ENCODE measurements at regions not wholly inside any gene's neighbourhood (a gene's known extent, or its start where the extent isn't known, plus 50 kb on each side); places are given as distances from the start of the nearest gene placed in this dataset.

GRCh38 chr2:103293742-103294077 is 531.9 kb downstream of the TMEM182 start:
- intact Hi-C loops (cut with micrococcal nuclease) = no loop called here

GRCh38 chr2:103294420-103294819 is 532.6 kb downstream of the TMEM182 start:
- Mint-ChIP-seq H3K9me3 (no peaks in the 10 kb centered on the region), H3K4me3 (no peak overlapping the region)
- intact Hi-C loops (cut with micrococcal nuclease) = no loop called here

More at GRCh38 chr2:103293742-103294077, 531.9 kb downstream of the TMEM182 start:
- H3K4me1 Mint-ChIP-seq (ENCODE audit: low read depth) = no peaks in the 10 kb centered on the region
- no peaks in the 10 kb centered on the region for H3K36me3 Mint-ChIP-seq (ENCODE audit: low read depth)
- H3K9me3 Mint-ChIP-seq = no peaks in the 10 kb centered on the region
- no peak overlapping the region for H3K27ac Mint-ChIP-seq
- H3K4me3 Mint-ChIP-seq = no peak overlapping the region
- peaks cover 6% of the 10 kb centered on the region for H3K27me3 Mint-ChIP-seq (ENCODE audit: insufficient read depth)
- no peak for DNase-seq (ENCODE audit: low spot score)

DNA sequence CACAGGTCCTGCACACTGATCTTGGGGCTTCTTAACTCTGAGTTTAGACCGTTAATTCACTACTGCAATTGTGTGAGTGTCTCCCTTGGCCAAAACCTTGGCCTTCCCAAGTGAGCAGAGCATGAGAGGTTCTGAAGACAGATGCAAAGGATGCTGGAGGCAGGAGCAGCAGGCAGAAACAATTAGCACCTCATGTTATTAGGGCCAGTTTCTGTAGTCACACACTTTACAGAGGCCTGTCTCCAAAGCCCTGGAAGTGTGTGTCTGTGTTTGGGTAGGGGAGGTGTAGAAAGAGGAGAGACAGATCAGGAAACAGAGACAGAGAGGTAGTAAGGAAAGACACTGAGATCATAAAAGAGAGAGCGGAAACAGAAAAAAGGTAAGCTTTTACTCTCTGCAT is 533.8 kb downstream of the TMEM182 start:
- Mint-ChIP-seq H3K4me3 (no peak overlapping the region), H3K9me3 (no peaks in the 10 kb centered on the region), H3K27me3 (ENCODE audit: insufficient read depth) (peaks cover 6% of the 10 kb centered on the region), H3K4me1 (ENCODE audit: low read depth) (no peaks in the 10 kb centered on the region), H3K36me3 (ENCODE audit: low read depth) (no peaks in the 10 kb centered on the region), H3K27ac (no peak overlapping the region)
- intact Hi-C loops (cut with micrococcal nuclease) = no loop called here
- DNase-seq (ENCODE audit: low spot score) = no peak

More at GRCh38 chr2:103294420-103294819, 532.6 kb downstream of the TMEM182 start:
- no peaks in the 10 kb centered on the region for H3K36me3 Mint-ChIP-seq (ENCODE audit: low read depth)
- H3K4me1 Mint-ChIP-seq (ENCODE audit: low read depth) = no peaks in the 10 kb centered on the region
- no peak overlapping the region for H3K27ac Mint-ChIP-seq
- no peak for DNase-seq (ENCODE audit: low spot score)
- H3K27me3 Mint-ChIP-seq (ENCODE audit: insufficient read depth) = peaks cover 6% of the 10 kb centered on the region

GRCh38 chr2:103324671-103325070 is 562.8 kb downstream of the TMEM182 start:
- intact Hi-C loops (cut with micrococcal nuclease) = no loop called here
- Mint-ChIP-seq H3K4me3 (no peak overlapping the region), H3K27ac (no peak overlapping the region), H3K9me3 (no peaks in the 10 kb centered on the region), H3K4me1 (ENCODE audit: low read depth) (no peaks in the 10 kb centered on the region), H3K27me3 (ENCODE audit: insufficient read depth) (no peaks in the 10 kb centered on the region), H3K36me3 (ENCODE audit: low read depth) (no peaks in the 10 kb centered on the region)
- no peak for DNase-seq (ENCODE audit: low spot score)

- DNase-seq (ENCODE audit: low spot score) = no peak
- Mint-ChIP-seq H3K9me3 (no peaks in the 10 kb centered on the region), H3K36me3 (ENCODE audit: low read depth) (no peaks in the 10 kb centered on the region), H3K27me3 (ENCODE audit: insufficient read depth) (no peaks in the 10 kb centered on the region), H3K27ac (no peak overlapping the region), H3K4me1 (ENCODE audit: low read depth) (no peaks in the 10 kb centered on the region), H3K4me3 (no peak overlapping the region)
- intact Hi-C loops (cut with micrococcal nuclease) = no loop called here
Measured at GRCh38 chr2:103327386-103327785, 565.6 kb downstream of the TMEM182 start.

DNA sequence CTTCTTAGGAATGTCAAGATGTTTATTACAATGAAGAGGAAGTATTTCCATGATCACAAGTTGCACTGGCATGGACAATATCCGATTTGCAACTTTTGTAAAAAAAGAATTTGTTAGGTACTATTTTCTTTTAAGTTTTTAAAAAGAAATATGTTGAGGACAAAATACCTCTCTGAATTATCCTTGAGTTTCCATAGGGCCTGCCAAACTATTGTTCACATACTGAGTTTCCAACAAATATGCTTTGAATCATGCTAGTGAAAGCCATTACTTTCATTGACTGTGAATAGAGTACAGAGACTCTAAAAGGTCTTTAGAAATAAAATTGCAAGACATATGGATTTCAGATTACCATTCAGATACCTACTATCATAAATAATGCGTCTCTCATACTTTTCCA is 566.1 kb downstream of the TMEM182 start:
- H3K27ac Mint-ChIP-seq = no peak overlapping the region
- intact Hi-C loops (cut with micrococcal nuclease) = no loop called here

GRCh38 chr2:103335403-103335802 is 573.6 kb downstream of the TMEM182 start:
- H3K4me3 Mint-ChIP-seq = no peak overlapping the region
- H3K27ac Mint-ChIP-seq = no peak overlapping the region
- H3K4me1 Mint-ChIP-seq (ENCODE audit: low read depth) = no peaks in the 10 kb centered on the region
- no peaks in the 10 kb centered on the region for H3K27me3 Mint-ChIP-seq (ENCODE audit: insufficient read depth)
- no peak for DNase-seq (ENCODE audit: low spot score)
- H3K36me3 Mint-ChIP-seq (ENCODE audit: low read depth) = no peaks in the 10 kb centered on the region
- no peaks in the 10 kb centered on the region for H3K9me3 Mint-ChIP-seq
- intact Hi-C loops (cut with micrococcal nuclease) = no loop called here

More for the DNA sequence above, 566.1 kb downstream of the TMEM182 start:
- no peaks in the 10 kb centered on the region for H3K36me3 Mint-ChIP-seq (ENCODE audit: low read depth)
- H3K27me3 Mint-ChIP-seq (ENCODE audit: insufficient read depth) = no peaks in the 10 kb centered on the region
- no peaks in the 10 kb centered on the region for H3K4me1 Mint-ChIP-seq (ENCODE audit: low read depth)
- H3K9me3 Mint-ChIP-seq = no peaks in the 10 kb centered on the region
- no peak for DNase-seq (ENCODE audit: low spot score)
- no peak overlapping the region for H3K4me3 Mint-ChIP-seq

- no peaks in the 10 kb centered on the region for H3K9me3 Mint-ChIP-seq
- no peaks in the 10 kb centered on the region for H3K36me3 Mint-ChIP-seq (ENCODE audit: low read depth)
- intact Hi-C loops (cut with micrococcal nuclease) = no loop called here
- H3K4me1 Mint-ChIP-seq (ENCODE audit: low read depth) = no peaks in the 10 kb centered on the region
- H3K27me3 Mint-ChIP-seq (ENCODE audit: insufficient read depth) = no peaks in the 10 kb centered on the region
- DNase-seq (ENCODE audit: low spot score) = no peak
- H3K4me3 Mint-ChIP-seq = no peak overlapping the region
- no peak overlapping the region for H3K27ac Mint-ChIP-seq
Measured at GRCh38 chr2:103338819-103339218, 577.0 kb downstream of the TMEM182 start.

DNA sequence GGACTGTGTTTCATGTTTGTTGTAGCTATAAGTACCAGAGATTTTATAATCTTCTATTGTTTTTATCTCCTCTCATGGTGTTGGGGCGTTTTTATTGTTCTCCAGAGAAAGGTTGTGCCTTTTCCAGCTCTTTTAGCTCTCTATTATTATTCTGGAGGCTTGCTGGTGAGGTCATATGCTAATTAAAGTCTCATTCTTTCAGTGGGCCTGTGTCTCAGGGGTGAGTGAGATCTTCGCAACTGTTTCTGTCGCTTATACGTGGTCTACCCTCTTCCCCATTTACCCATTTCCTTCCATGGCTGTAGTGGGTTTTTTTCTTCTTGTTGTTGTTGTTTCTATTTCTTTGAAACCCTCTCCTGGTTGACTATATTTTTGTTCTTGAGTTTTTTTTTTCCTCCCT is 584.9 kb downstream of the TMEM182 start:
- Mint-ChIP-seq H3K36me3 (ENCODE audit: low read depth) (no peaks in the 10 kb centered on the region), H3K4me1 (ENCODE audit: low read depth) (no peaks in the 10 kb centered on the region), H3K27me3 (ENCODE audit: insufficient read depth) (peaks cover 2% of the 10 kb centered on the region), H3K27ac (no peak overlapping the region), H3K4me3 (no peak overlapping the region), H3K9me3 (no peaks in the 10 kb centered on the region)
- no peak for DNase-seq (ENCODE audit: low spot score)
- intact Hi-C loops (cut with micrococcal nuclease) = no loop called here

GRCh38 chr2:103353774-103354173 is 591.9 kb downstream of the TMEM182 start:
- H3K27me3 Mint-ChIP-seq (ENCODE audit: insufficient read depth) = no peaks in the 10 kb centered on the region
- H3K27ac Mint-ChIP-seq = no peak overlapping the region
- H3K4me3 Mint-ChIP-seq = no peak overlapping the region
- intact Hi-C loops (cut with micrococcal nuclease) = no loop called here
- no peaks in the 10 kb centered on the region for H3K9me3 Mint-ChIP-seq
- no peaks in the 10 kb centered on the region for H3K36me3 Mint-ChIP-seq (ENCODE audit: low read depth)
- no peak for DNase-seq (ENCODE audit: low spot score)
- no peaks in the 10 kb centered on the region for H3K4me1 Mint-ChIP-seq (ENCODE audit: low read depth)

- intact Hi-C loops (cut with micrococcal nuclease) = no loop called here
- no peak overlapping the region for H3K4me3 Mint-ChIP-seq
- H3K9me3 Mint-ChIP-seq = no peaks in the 10 kb centered on the region
- no peaks in the 10 kb centered on the region for H3K4me1 Mint-ChIP-seq (ENCODE audit: low read depth)
- no peak for DNase-seq (ENCODE audit: low spot score)
- no peaks in the 10 kb centered on the region for H3K36me3 Mint-ChIP-seq (ENCODE audit: low read depth)
- H3K27me3 Mint-ChIP-seq (ENCODE audit: insufficient read depth) = no peaks in the 10 kb centered on the region
- no peak overlapping the region for H3K27ac Mint-ChIP-seq
Measured at GRCh38 chr2:103355287-103355686, 593.5 kb downstream of the TMEM182 start.

DNA sequence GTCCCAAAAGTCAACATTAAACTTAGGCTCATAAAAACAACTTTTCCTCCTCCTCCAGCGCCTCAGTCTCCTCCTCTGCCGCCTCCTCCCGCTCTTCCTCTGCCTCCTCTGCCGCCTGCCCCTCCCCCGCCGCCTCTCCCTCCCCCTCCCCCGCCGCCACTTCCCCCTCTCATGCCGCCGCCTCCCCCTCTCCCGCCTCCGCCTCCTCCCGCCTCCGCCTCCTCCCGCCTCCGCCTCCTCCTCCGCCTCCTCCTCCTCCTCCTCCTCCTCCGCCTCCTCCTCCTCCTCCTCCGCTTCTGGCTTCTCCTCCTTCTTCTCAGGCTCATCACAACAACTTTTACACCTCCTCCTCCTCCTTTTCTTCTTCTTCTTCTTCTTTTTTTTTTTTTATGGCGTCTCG is 599.9 kb downstream of the TMEM182 start:
- no peak overlapping the region for H3K27ac Mint-ChIP-seq
- H3K27me3 Mint-ChIP-seq (ENCODE audit: insufficient read depth) = no peaks in the 10 kb centered on the region
- H3K9me3 Mint-ChIP-seq = peaks cover 9% of the 10 kb centered on the region
- H3K4me1 Mint-ChIP-seq (ENCODE audit: low read depth) = no peaks in the 10 kb centered on the region
- no peak overlapping the region for H3K4me3 Mint-ChIP-seq
- no peaks in the 10 kb centered on the region for H3K36me3 Mint-ChIP-seq (ENCODE audit: low read depth)
- no peak for DNase-seq (ENCODE audit: low spot score)
- intact Hi-C loops (cut with micrococcal nuclease) = no loop called here

- H3K27ac Mint-ChIP-seq = no peak overlapping the region
- H3K9me3 Mint-ChIP-seq = peaks cover 9% of the 10 kb centered on the region
- no peak for DNase-seq (ENCODE audit: low spot score)
- no peak overlapping the region for H3K4me3 Mint-ChIP-seq
- H3K4me1 Mint-ChIP-seq (ENCODE audit: low read depth) = no peaks in the 10 kb centered on the region
- no peaks in the 10 kb centered on the region for H3K36me3 Mint-ChIP-seq (ENCODE audit: low read depth)
- no peaks in the 10 kb centered on the region for H3K27me3 Mint-ChIP-seq (ENCODE audit: insufficient read depth)
- intact Hi-C loops (cut with micrococcal nuclease) = no loop called here
Measured at GRCh38 chr2:103363639-103364038, 601.8 kb downstream of the TMEM182 start.

GRCh38 chr2:103364177-103364576 is 602.3 kb downstream of the TMEM182 start:
- intact Hi-C loops (cut with micrococcal nuclease) = no loop called here
- H3K36me3 Mint-ChIP-seq (ENCODE audit: low read depth) = no peaks in the 10 kb centered on the region
- no peak for DNase-seq (ENCODE audit: low spot score)
- no peak overlapping the region for H3K27ac Mint-ChIP-seq
- no peak overlapping the region for H3K4me3 Mint-ChIP-seq
- no peaks in the 10 kb centered on the region for H3K4me1 Mint-ChIP-seq (ENCODE audit: low read depth)
- H3K9me3 Mint-ChIP-seq = peaks cover 9% of the 10 kb centered on the region
- H3K27me3 Mint-ChIP-seq (ENCODE audit: insufficient read depth) = no peaks in the 10 kb centered on the region

Measured in activated T-helper 1 cell treated with anti-CD3 and anti-CD28 coated beads, Interleukin-12 subunit alpha, Interleukin-12 subunit beta, Interleukin-2, Interleukin-4 antibody, amounts not matched to agents 30 ng/mL and 10 ng/mL and 1 ng/mL, durations not matched to agents 14 hours and 24 hours and 36 hours (primary cell).